Upper lobe of left lung (tissue), 6 donors: ENCODE measurements at regions not wholly inside any gene's neighbourhood (a gene's known extent, or its start where the extent isn't known, plus 50 kb on each side); places are given as distances from the start of the nearest gene placed in this dataset.

Experiments used
- ATAC-seq, 2 donors: fragments of 200-7000 bp; cut with Tn5 transposase; one replicate each; pipeline ENCODE4 v1.9.1; 2022; ENCODE audit warnings: mild to moderate bottlenecking in 2 of 2, moderate library complexity in 2 of 2; ENCODE audit not compliant: low FRiP score in 2 of 2
- DNase-seq, 2 donors: peaks; one replicate each; pipeline ENCODE4 v3.0.0-alpha.2; 2019 to 2020
- H3K27ac ChIP-seq, 4 donors: fragments of 200-600 bp; sonication (generic); one replicate each; pipeline ENCODE4 v1.5.1; 2016 to 2019
- H3K27me3 ChIP-seq, 4 donors: fragments of 200-600 bp; sonication (generic); one replicate each; pipeline ENCODE4 v1.5.1; 2017 to 2019
- H3K36me3 ChIP-seq, 4 donors: fragments of 200-600 bp; sonication (generic); one replicate each; pipeline ENCODE4 v1.5.1; 2016 to 2019
- H3K4me1 ChIP-seq, 4 donors: fragments of 200-600 bp; sonication (generic); one replicate each; pipeline ENCODE4 v1.5.1; 2018 to 2019
- H3K4me3 ChIP-seq, 4 donors: fragments of 200-600 bp; sonication (generic); one replicate each; pipeline ENCODE4 v1.5.1; 2017 to 2019; ENCODE audit warnings: mild to moderate bottlenecking in 2 of 4, moderate library complexity in 1 of 4
- H3K9me3 ChIP-seq, 4 donors: fragments of 200-600 bp; sonication (generic); one replicate each; pipeline ENCODE4 v1.5.1; 2018 to 2019
- EP300 ChIP-seq, 4 donors: sonication (generic); formaldehyde crosslinking; IDR thresholded peaks; one replicate each; pipeline ENCODE4 v1.5.1; 2017; ENCODE audit warnings: antibody characterized with exemption in 4 of 4, control low read depth in 2 of 4
- POLR2A ChIP-seq, 4 donors: fragments of 450-650 bp; IDR thresholded peaks; one replicate each; pipeline ENCODE4 v1.5.1; 2016 to 2017; ENCODE audit warnings: antibody characterized with exemption in 4 of 4, mild to moderate bottlenecking in 2 of 4
- POLR2AphosphoS5 ChIP-seq, 2 donors: sonication (generic); formaldehyde crosslinking; IDR thresholded peaks; one replicate each; pipeline ENCODE4 v1.5.1; 2017; ENCODE audit warnings: antibody characterized with exemption in 2 of 2
- WGBS, 2 donors: methylation state at CpG; one replicate each; pipeline ENCODE4 v1.1.5; 2017 to 2018; 5-methylcytosine and 5-hydroxymethylcytosine counted together
- TF ChIP-seq, protein P1 (sequence below), 6 experiments: fragments of 450-650 bp in 4 of 6; fragments of 200-600 bp in 2 of 6; sonication (generic) in 2 of 6; IDR thresholded peaks; one replicate each; pipeline ENCODE4 v1.5.1; 2016 to 2019; ENCODE audit warnings: antibody characterized with exemption in 6 of 6
- donor health status: DM: no; HTN: no; CAD: no; lungs with moderate emphysema.
- donor health status: DM: no; HTN: yes; CAD: no; lungs with severe emphysema.

DNA sequence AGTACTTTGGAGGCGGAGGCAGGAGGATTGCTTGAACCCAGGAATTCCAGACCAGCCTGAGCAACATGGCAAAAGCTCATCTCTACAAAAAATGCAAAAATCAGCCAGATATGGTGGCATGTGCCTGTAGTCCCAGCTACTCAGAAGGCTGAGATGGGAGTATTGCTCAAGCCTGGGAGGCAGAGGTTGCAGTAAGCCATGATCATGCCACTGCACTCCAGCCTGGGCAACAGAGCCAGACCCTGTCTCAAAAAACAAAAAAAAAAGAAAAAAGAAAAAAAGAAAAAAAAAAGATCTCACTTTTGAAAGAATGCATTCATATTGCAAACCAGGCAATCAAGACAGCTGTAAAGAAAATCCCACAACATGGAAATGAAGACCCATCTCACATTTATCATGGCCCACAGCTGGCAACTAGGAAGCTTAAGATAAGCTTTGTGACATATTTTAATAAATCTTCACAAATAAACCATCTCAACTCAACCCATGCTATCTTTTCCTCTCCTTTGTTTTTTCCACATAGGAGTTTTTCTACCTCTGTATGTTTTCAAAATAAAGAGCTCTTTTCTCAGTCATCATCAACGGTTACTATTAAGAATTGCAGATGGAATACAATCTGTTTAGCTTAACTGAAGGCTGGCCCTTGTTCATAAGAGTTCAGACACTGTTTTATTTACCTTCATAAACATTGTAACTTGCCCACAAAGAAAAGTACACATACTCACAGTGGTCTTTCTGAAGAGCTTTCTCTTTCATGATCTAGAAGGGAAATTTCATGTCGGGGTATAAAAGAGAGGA lies 137.0 kb downstream of the MREG start:
- Histone ChIP-seq H3K36me3 (no peaks in the 10 kb centered on the region), H3K4me1 (no peaks in the 10 kb centered on the region), H3K27ac (no peak overlapping the region), H3K27me3 (no peaks in the 10 kb centered on the region), H3K9me3 (no peaks in the 10 kb centered on the region), H3K4me3 (no peak overlapping the region)
- DNase-seq (no peak), ATAC-seq (no peak)
- WGBS, 2 donors = 65 to 69% methylated on average over 3 of the region's 3 CpGs
- TF ChIP-seq POLR2A (IDR thresholded peaks at IDR 0.05) (no peak), POLR2AphosphoS5 (IDR thresholded peaks at IDR 0.05) (no peak), EP300 (IDR thresholded peaks at IDR 0.05) (no peak)
- TF ChIP-seq, protein P1, sequence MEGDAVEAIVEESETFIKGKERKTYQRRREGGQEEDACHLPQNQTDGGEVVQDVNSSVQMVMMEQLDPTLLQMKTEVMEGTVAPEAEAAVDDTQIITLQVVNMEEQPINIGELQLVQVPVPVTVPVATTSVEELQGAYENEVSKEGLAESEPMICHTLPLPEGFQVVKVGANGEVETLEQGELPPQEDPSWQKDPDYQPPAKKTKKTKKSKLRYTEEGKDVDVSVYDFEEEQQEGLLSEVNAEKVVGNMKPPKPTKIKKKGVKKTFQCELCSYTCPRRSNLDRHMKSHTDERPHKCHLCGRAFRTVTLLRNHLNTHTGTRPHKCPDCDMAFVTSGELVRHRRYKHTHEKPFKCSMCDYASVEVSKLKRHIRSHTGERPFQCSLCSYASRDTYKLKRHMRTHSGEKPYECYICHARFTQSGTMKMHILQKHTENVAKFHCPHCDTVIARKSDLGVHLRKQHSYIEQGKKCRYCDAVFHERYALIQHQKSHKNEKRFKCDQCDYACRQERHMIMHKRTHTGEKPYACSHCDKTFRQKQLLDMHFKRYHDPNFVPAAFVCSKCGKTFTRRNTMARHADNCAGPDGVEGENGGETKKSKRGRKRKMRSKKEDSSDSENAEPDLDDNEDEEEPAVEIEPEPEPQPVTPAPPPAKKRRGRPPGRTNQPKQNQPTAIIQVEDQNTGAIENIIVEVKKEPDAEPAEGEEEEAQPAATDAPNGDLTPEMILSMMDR (IDR thresholded peaks at IDR 0.05) = no peak

- DNase-seq = no peak
- H3K9me3 ChIP-seq = no peaks in the 10 kb centered on the region
- 90 to 95% methylated on average over 2 of the region's 2 CpGs for WGBS, 2 donors
- no peak for ATAC-seq
- no peak overlapping the region for H3K4me3 ChIP-seq
- no peak overlapping the region for H3K27ac ChIP-seq
- H3K4me1 ChIP-seq = peaks cover 0 to 4% (median 0%) of the 10 kb centered on the region in 4 donors
- TF ChIP-seq POLR2AphosphoS5 (IDR thresholded peaks at IDR 0.05) (no peak), EP300 (IDR thresholded peaks at IDR 0.05) (no peak), POLR2A (IDR thresholded peaks at IDR 0.05) (no peak)
- TF ChIP-seq, protein P1 (IDR thresholded peaks at IDR 0.05) = no peak
- no peaks in the 10 kb centered on the region for H3K27me3 ChIP-seq
- no peaks in the 10 kb centered on the region for H3K36me3 ChIP-seq
Measured at GRCh38 chr2:215874418-215874817, 138.9 kb downstream of the MREG start.

- TF ChIP-seq, protein P1 (IDR thresholded peaks at IDR 0.05) = peak in 2 of 6 experiments; percentile 7 to 12
- TF ChIP-seq POLR2AphosphoS5 (IDR thresholded peaks at IDR 0.05) = no peak
- Histone ChIP-seq H3K27ac (no peak overlapping the region), H3K27me3 (no peaks in the 10 kb centered on the region), H3K4me3 (no peak overlapping the region), H3K9me3 (no peaks in the 10 kb centered on the region), H3K4me1 (peaks cover 0 to 4% (median 0%) of the 10 kb centered on the region in 4 donors), H3K36me3 (no peaks in the 10 kb centered on the region)
- 81 to 92% methylated on average over 2 of the region's 2 CpGs for WGBS, 2 donors
- DNase-seq (no peak), ATAC-seq (no peak)
Measured at GRCh38 chr2:215870986-215871385, 142.4 kb downstream of the MREG start.

- 62 to 80% methylated on average over 3 of the region's 3 CpGs for WGBS, 2 donors
- Histone ChIP-seq H3K27ac (no peak overlapping the region), H3K27me3 (no peaks in the 10 kb centered on the region), H3K4me3 (no peak overlapping the region), H3K4me1 (peaks cover 0 to 4% (median 0%) of the 10 kb centered on the region in 4 donors), H3K36me3 (no peaks in the 10 kb centered on the region), H3K9me3 (no peaks in the 10 kb centered on the region)
- peak in 1 of 2 donors; percentile 87 for ATAC-seq
- TF ChIP-seq POLR2AphosphoS5 (IDR thresholded peaks at IDR 0.05) (peak; percentile 38 to 84), POLR2A (IDR thresholded peaks at IDR 0.05) (no peak), EP300 (IDR thresholded peaks at IDR 0.05) (peak in 3 of 4 donors; percentile 57 to 77 (median 73))
- TF ChIP-seq, protein P1 (IDR thresholded peaks at IDR 0.05) = no peak
- DNase-seq = peak in 1 of 2 donors; percentile 52
Measured at GRCh38 chr2:215870088-215870490, 143.3 kb downstream of the MREG start.
